ENCODE measurements at regions not wholly inside any gene's neighbourhood (a gene's known extent, or its start where the extent isn't known, plus 50 kb on each side); places are given as distances from the start of the nearest gene placed in this dataset.

GRCh38 chr10:75294031-75294437, 58.3 kb upstream of the COMTD1 start:
- DNase-seq: no peak

GRCh38 chr10:75293446-75293820, 57.7 kb upstream of the COMTD1 start:
- no peak for DNase-seq

GRCh38 chr10:75292794-75293445, 57.2 kb upstream of the COMTD1 start:
- no peak for DNase-seq

GRCh38 chr10:75291805-75292204, 56.0 kb upstream of the COMTD1 start:
- DNase-seq: no peak

GRCh38 chr10:75288140-75288711, 52.5 kb upstream of the COMTD1 start:
- DNase-seq: no peak

GRCh38 chr10:75287697-75288096, 51.9 kb upstream of the COMTD1 start:
- DNase-seq: no peak

- no peak for DNase-seq
These were observed 51.1 kb upstream of the COMTD1 start for GRCh38 chr10:75286901-75287300.

All from activated T-cell treated with anti-CD3 and anti-CD28 coated beads, Interleukin-2, amount 50 U/mL, for 1 hour (primary cell).